ENCODE measurements at regions not wholly inside any gene's neighbourhood (a gene's known extent, or its start where the extent isn't known, plus 50 kb on each side); places are given as distances from the start of the nearest gene placed in this dataset.
"Not testable (repeated sequence)": the region's sequence is repeated elsewhere in the genome, so short reads cannot be mapped to it uniquely, and the experiment has no call there.

GRCh38 chr2:89833780-89834117, 1142.3 kb downstream of the RPIA start:
- Histone ChIP-seq H2AFZ (ENCODE audit: control insufficient read depth, low read length) (no peak overlapping the region), H3K9ac (ENCODE audit: control insufficient read depth, extremely low read depth, insufficient read depth, low read length) (no peak overlapping the region), H3K27ac (ENCODE audit: control insufficient read depth, insufficient read depth, low read length) (no peak overlapping the region), H3K36me3 (ENCODE audit: control insufficient read depth in 2 of 2, extremely low read depth in 1 of 2, insufficient read depth in 2 of 2, low read length in 2 of 2) (no peaks in the 10 kb centered on the region), H3K27me3 (ENCODE audit: control insufficient read depth, extremely low read depth, insufficient read depth, low read length) (no peaks in the 10 kb centered on the region), H3K79me2 (ENCODE audit: control insufficient read depth, insufficient read depth, low read length) (no peaks in the 10 kb centered on the region), H4K20me1 (ENCODE audit: control insufficient read depth, extremely low read depth, insufficient read depth, low read length) (no peaks in the 10 kb centered on the region), H3K4me1 (ENCODE audit: control insufficient read depth, extremely low read depth, insufficient read depth, low read length) (no peaks in the 10 kb centered on the region), H3K4me3 (ENCODE audit: control insufficient read depth in 2 of 3, extremely low read depth in 1 of 3, insufficient read depth in 2 of 3, low read depth in 1 of 3, low read length in 3 of 3) (no peak overlapping the region), H3K9me3 (ENCODE audit: control insufficient read depth, low read depth, low read length) (peaks cover 60% of the 10 kb centered on the region), H3K9me1 (ENCODE audit: control insufficient read depth, extremely low read depth, insufficient read depth, low read length) (no peaks in the 10 kb centered on the region), H3K4me2 (ENCODE audit: control insufficient read depth, extremely low read depth, insufficient read depth, low read depth, low read length) (no peak overlapping the region)
- FAIRE-seq (no peak), DNase-seq (ENCODE audit: low read depth, low spot score) (no peak)
- dilution Hi-C loops (cut with MboI; ENCODE audit: extremely low pct_ligation_motif_present, low sequenced_read_pairs) = no loop called here
- TF ChIP-seq EZH2 (IDR thresholded peaks at IDR 0.05; ENCODE audit: low read length) (no peak), CTCF (optimal IDR thresholded peaks at IDR 0.05 in 1 of 3, IDR thresholded peaks at IDR 0.05 in 1 of 3, conservative IDR thresholded peaks at IDR 0.05 in 1 of 3; ENCODE audit: extremely low read depth in 1 of 3, insufficient read depth in 2 of 3, low read length in 3 of 3) (no peak)

DNA sequence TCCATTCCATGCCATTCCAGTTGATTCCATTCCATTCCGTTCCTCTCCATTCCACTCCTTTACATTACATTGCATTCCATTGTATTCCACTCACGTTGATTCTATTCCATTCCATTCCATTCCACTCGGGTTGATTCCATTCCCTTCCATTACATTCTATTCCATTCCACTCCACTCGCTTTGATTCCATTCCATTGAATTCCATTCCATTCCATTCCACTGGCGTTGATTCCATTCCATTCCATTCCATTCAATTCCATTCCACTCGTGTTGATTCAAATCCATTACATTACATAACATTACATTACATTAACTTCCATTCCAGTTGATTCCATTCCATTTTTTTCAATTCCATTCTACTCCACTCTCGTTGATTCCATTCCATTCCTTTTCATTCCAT, 1142.8 kb downstream of the RPIA start:
- H3K27me3 ChIP-seq (ENCODE audit: control insufficient read depth, extremely low read depth, insufficient read depth, low read length) = no peaks in the 10 kb centered on the region
- H3K9ac ChIP-seq (ENCODE audit: control insufficient read depth, extremely low read depth, insufficient read depth, low read length) = no peak overlapping the region
- no peak for TF ChIP-seq CTCF (optimal IDR thresholded peaks at IDR 0.05 in 1 of 3, IDR thresholded peaks at IDR 0.05 in 1 of 3, conservative IDR thresholded peaks at IDR 0.05 in 1 of 3; ENCODE audit: extremely low read depth in 1 of 3, insufficient read depth in 2 of 3, low read length in 3 of 3)
- no peak for TF ChIP-seq EZH2 (IDR thresholded peaks at IDR 0.05; ENCODE audit: low read length)
- H4K20me1 ChIP-seq (ENCODE audit: control insufficient read depth, extremely low read depth, insufficient read depth, low read length) = no peaks in the 10 kb centered on the region
- dilution Hi-C loops (cut with MboI; ENCODE audit: extremely low pct_ligation_motif_present, low sequenced_read_pairs) = no loop called here
- H3K79me2 ChIP-seq (ENCODE audit: control insufficient read depth, insufficient read depth, low read length) = no peaks in the 10 kb centered on the region
- no peak overlapping the region for H3K27ac ChIP-seq (ENCODE audit: control insufficient read depth, insufficient read depth, low read length)
- DNase-seq (ENCODE audit: low read depth, low spot score) = no peak
- peaks cover 64% of the 10 kb centered on the region for H3K9me3 ChIP-seq (ENCODE audit: control insufficient read depth, low read depth, low read length)
- no peak overlapping the region for H3K4me3 ChIP-seq (ENCODE audit: control insufficient read depth in 2 of 3, extremely low read depth in 1 of 3, insufficient read depth in 2 of 3, low read depth in 1 of 3, low read length in 3 of 3)
- H3K4me2 ChIP-seq (ENCODE audit: control insufficient read depth, extremely low read depth, insufficient read depth, low read depth, low read length) = no peak overlapping the region
- H3K36me3 ChIP-seq (ENCODE audit: control insufficient read depth in 2 of 2, extremely low read depth in 1 of 2, insufficient read depth in 2 of 2, low read length in 2 of 2) = no peaks in the 10 kb centered on the region
- H3K9me1 ChIP-seq (ENCODE audit: control insufficient read depth, extremely low read depth, insufficient read depth, low read length) = no peaks in the 10 kb centered on the region
- H2AFZ ChIP-seq (ENCODE audit: control insufficient read depth, low read length) = no peak overlapping the region
- no peaks in the 10 kb centered on the region for H3K4me1 ChIP-seq (ENCODE audit: control insufficient read depth, extremely low read depth, insufficient read depth, low read length)
- FAIRE-seq = no peak

GRCh38 chr2:89836326-89836725, 1144.9 kb downstream of the RPIA start:
- H3K4me1 ChIP-seq (ENCODE audit: control insufficient read depth, extremely low read depth, insufficient read depth, low read length); H3K4me2 ChIP-seq (ENCODE audit: control insufficient read depth, extremely low read depth, insufficient read depth, low read depth, low read length); H3K79me2 ChIP-seq (ENCODE audit: control insufficient read depth, insufficient read depth, low read length); H3K4me3 ChIP-seq (ENCODE audit: control insufficient read depth in 2 of 3, extremely low read depth in 1 of 3, insufficient read depth in 2 of 3, low read depth in 1 of 3, low read length in 3 of 3); H3K36me3 ChIP-seq (ENCODE audit: control insufficient read depth in 2 of 2, extremely low read depth in 1 of 2, insufficient read depth in 2 of 2, low read length in 2 of 2); dilution Hi-C loops (cut with MboI; ENCODE audit: extremely low pct_ligation_motif_present, low sequenced_read_pairs); H4K20me1 ChIP-seq (ENCODE audit: control insufficient read depth, extremely low read depth, insufficient read depth, low read length); H2AFZ ChIP-seq (ENCODE audit: control insufficient read depth, low read length); H3K9me1 ChIP-seq (ENCODE audit: control insufficient read depth, extremely low read depth, insufficient read depth, low read length); FAIRE-seq; H3K27ac ChIP-seq (ENCODE audit: control insufficient read depth, insufficient read depth, low read length); H3K27me3 ChIP-seq (ENCODE audit: control insufficient read depth, extremely low read depth, insufficient read depth, low read length); H3K9ac ChIP-seq (ENCODE audit: control insufficient read depth, extremely low read depth, insufficient read depth, low read length): not testable (repeated sequence)
- peak; percentile 59 for DNase-seq (ENCODE audit: low read depth, low spot score)
- H3K9me3 ChIP-seq (ENCODE audit: control insufficient read depth, low read depth, low read length) = peaks cover 62% of the 10 kb centered on the region

Measured in keratinocyte (primary cell).